ENCODE measurements at regions not wholly inside any gene's neighbourhood (a gene's known extent, or its start where the extent isn't known, plus 50 kb on each side); places are given as distances from the start of the nearest gene placed in this dataset.

DNA sequence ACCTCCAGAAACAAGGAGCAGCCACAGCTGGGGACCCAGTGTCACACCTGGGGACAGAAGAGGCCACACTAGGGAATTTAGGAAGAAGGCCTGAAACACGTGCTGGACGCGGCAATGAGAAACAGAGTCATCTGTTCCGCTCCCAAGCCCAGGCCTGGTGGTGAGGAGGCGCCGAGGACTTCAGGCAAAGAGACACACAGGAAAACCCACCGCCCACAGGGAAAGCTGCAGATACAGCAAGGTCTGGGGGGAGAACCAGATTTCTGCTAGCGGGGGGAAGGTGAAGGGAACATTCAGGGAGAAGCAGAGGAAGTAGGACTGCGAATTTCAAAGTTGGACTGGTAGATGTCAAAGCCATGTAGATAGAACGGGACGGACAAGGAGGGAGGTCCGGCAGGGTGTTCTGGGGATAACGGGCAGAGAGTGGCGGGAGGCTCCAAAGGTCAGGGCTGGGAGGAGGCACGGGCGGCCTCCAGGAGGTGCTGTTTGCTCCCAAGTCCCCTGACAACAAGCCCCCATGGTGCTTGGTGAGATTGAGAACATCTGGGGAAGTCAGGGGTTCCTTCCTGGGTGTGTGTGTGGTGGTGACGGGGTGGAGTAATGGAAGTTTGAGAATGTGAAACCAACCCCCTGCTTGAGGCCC is 351.7 kb upstream of the MYT1L start:
- TF ChIP-seq CTCF (IDR thresholded peaks at IDR 0.05; ENCODE audit: partially characterized antibody, unreplicated experiment), result no peak
- Mint-ChIP-seq H3K27ac (ENCODE audit: unreplicated experiment) (no peak overlapping the region), H3K4me1 (ENCODE audit: low read depth, unreplicated experiment) (peaks cover 8% of the 10 kb centered on the region), H3K36me3 (ENCODE audit: unreplicated experiment) (no peaks in the 10 kb centered on the region), H3K4me3 (ENCODE audit: unreplicated experiment) (no peak overlapping the region), H3K27me3 (ENCODE audit: unreplicated experiment) (no peaks in the 10 kb centered on the region), H3K9me3 (ENCODE audit: unreplicated experiment) (peaks cover 2% of the 10 kb centered on the region)
- DNase-seq, result no peak

GRCh38 chr2:2681711-2682251 is 350.7 kb upstream of the MYT1L start:
- no peak for DNase-seq
- peaks cover 8% of the 10 kb centered on the region for H3K4me1 Mint-ChIP-seq (ENCODE audit: low read depth, unreplicated experiment)
- peaks cover 3% of the 10 kb centered on the region for H3K27me3 Mint-ChIP-seq (ENCODE audit: unreplicated experiment)
- TF ChIP-seq CTCF (IDR thresholded peaks at IDR 0.05; ENCODE audit: partially characterized antibody, unreplicated experiment), result no peak
- H3K36me3 Mint-ChIP-seq (ENCODE audit: unreplicated experiment), result no peaks in the 10 kb centered on the region
- H3K27ac Mint-ChIP-seq (ENCODE audit: unreplicated experiment), result peak overlapping the region; percentile 29
- H3K9me3 Mint-ChIP-seq (ENCODE audit: unreplicated experiment), result peaks cover 2% of the 10 kb centered on the region
- H3K4me3 Mint-ChIP-seq (ENCODE audit: unreplicated experiment), result no peak overlapping the region

GRCh38 chr2:2681085-2681484 is 350.0 kb upstream of the MYT1L start:
- Mint-ChIP-seq H3K36me3 (ENCODE audit: unreplicated experiment) (no peaks in the 10 kb centered on the region), H3K27ac (ENCODE audit: unreplicated experiment) (no peak overlapping the region), H3K4me3 (ENCODE audit: unreplicated experiment) (no peak overlapping the region), H3K9me3 (ENCODE audit: unreplicated experiment) (no peaks in the 10 kb centered on the region), H3K4me1 (ENCODE audit: low read depth, unreplicated experiment) (peaks cover 6% of the 10 kb centered on the region), H3K27me3 (ENCODE audit: unreplicated experiment) (peaks cover 3% of the 10 kb centered on the region)
- DNase-seq, result no peak
- TF ChIP-seq CTCF (IDR thresholded peaks at IDR 0.05; ENCODE audit: partially characterized antibody, unreplicated experiment), result no peak

DNA sequence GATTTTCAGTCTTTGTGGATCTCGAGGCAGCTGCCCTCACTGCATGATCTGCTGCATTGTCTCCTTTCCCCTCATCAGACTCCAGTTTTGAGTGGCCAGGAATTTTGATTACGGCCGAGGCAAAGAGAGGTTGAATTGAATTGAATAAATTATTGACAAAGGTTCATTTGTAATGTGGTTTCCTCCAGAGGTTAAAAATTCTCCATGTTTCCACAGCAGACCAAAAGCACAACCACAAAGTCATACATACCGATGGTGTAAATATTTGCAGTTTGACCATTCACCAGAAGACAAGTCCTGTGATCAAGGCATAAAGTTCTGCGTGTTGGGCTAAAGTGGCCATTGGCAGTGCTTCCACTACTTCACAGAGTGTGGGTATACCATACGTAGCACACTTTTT is 343.8 kb upstream of the MYT1L start:
- peaks cover 5% of the 10 kb centered on the region for H3K27me3 Mint-ChIP-seq (ENCODE audit: unreplicated experiment)
- H3K36me3 Mint-ChIP-seq (ENCODE audit: unreplicated experiment), result peaks cover 6% of the 10 kb centered on the region
- H3K9me3 Mint-ChIP-seq (ENCODE audit: unreplicated experiment), result no peaks in the 10 kb centered on the region
- no peak for DNase-seq
- H3K4me3 Mint-ChIP-seq (ENCODE audit: unreplicated experiment), result no peak overlapping the region
- H3K4me1 Mint-ChIP-seq (ENCODE audit: low read depth, unreplicated experiment), result peaks cover 7% of the 10 kb centered on the region
- no peak for TF ChIP-seq CTCF (IDR thresholded peaks at IDR 0.05; ENCODE audit: partially characterized antibody, unreplicated experiment)
- H3K27ac Mint-ChIP-seq (ENCODE audit: unreplicated experiment), result no peak overlapping the region

DNA sequence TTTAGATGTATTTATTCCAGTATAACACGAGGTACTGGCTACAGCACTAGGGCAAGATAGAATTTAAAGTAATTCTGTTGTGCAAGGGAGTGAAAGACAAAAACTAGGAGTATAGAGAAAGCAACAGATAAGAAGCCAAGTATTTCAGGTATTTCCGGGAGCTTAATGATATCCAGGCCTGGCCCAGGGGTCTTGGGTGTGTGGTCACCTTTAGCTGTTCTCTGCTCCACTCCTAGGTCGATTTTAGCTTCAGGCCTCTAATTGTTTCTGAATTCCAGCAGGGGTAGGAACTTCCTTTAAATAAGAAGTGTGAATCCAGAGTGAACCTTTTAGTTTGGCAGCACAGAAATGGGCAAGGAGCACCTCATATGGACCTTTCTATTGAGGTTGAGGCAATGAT is 342.3 kb upstream of the MYT1L start:
- Mint-ChIP-seq H3K27ac (ENCODE audit: unreplicated experiment) (no peak overlapping the region), H3K36me3 (ENCODE audit: unreplicated experiment) (peaks cover 6% of the 10 kb centered on the region), H3K27me3 (ENCODE audit: unreplicated experiment) (peaks cover 5% of the 10 kb centered on the region), H3K4me3 (ENCODE audit: unreplicated experiment) (no peak overlapping the region), H3K9me3 (ENCODE audit: unreplicated experiment) (no peaks in the 10 kb centered on the region), H3K4me1 (ENCODE audit: low read depth, unreplicated experiment) (peaks cover 7% of the 10 kb centered on the region)
- TF ChIP-seq CTCF (IDR thresholded peaks at IDR 0.05; ENCODE audit: partially characterized antibody, unreplicated experiment), result no peak
- no peak for DNase-seq

Data from glutamatergic neuron (in vitro differentiated cells).